Breast epithelium (tissue), 4 donors: ENCODE measurements at regions not wholly inside any gene's neighbourhood (a gene's known extent, or its start where the extent isn't known, plus 50 kb on each side); places are given as distances from the start of the nearest gene placed in this dataset.

ENCODE experiments used
- DNase-seq, 2 donors: peaks; one replicate each; pipeline ENCODE4 v3.0.0-alpha.2; 2019; ENCODE audit warnings: low spot score in 2 of 2
- H3K27ac ChIP-seq, 2 donors: fragments of 200-600 bp; sonication (generic) in 1 of 2; one replicate each; pipeline ENCODE4 v1.5.1; 2016 to 2019; ENCODE audit warnings: mild to moderate bottlenecking in 1 of 2
- H3K27me3 ChIP-seq, 2 donors: fragments of 200-600 bp; sonication (generic) in 1 of 2; one replicate each; pipeline versions ENCODE4 v1.5.1 to v1.6.0; 2017 to 2019; ENCODE audit warnings: control low read depth in 1 of 2, mild to moderate bottlenecking in 1 of 2
- H3K36me3 ChIP-seq: fragments of 200-600 bp; one replicate; pipeline ENCODE4 v1.5.1; 2019
- H3K4me1 ChIP-seq, 2 donors: fragments of 200-600 bp; sonication (generic); one replicate each; pipeline ENCODE4 v1.5.1; 2016 to 2019; ENCODE audit warnings: control low read depth in 1 of 2
- H3K4me3 ChIP-seq, 3 donors: fragments of 200-600 bp; sonication (generic); 1 replicate in 2 of 3; 2 replicates in 1 of 3; pipeline ENCODE4 v1.5.1; 2016 to 2019; ENCODE audit warnings: mild to moderate bottlenecking in 3 of 3, moderate library complexity in 2 of 3
- H3K9me3 ChIP-seq, 2 donors: fragments of 200-600 bp; sonication (generic) in 1 of 2; one replicate each; pipeline ENCODE4 v1.5.1; 2016 to 2019; ENCODE audit warnings: control low read depth in 1 of 2
- POLR2A ChIP-seq: fragments of 450-650 bp; IDR thresholded peaks from one replicate; pipeline ENCODE4 v1.6.1; 2016; ENCODE audit warnings: antibody characterized with exemption, mild to moderate bottlenecking, moderate library complexity
- POLR2AphosphoS5 ChIP-seq, 3 donors: sonication (generic); formaldehyde crosslinking; IDR thresholded peaks; one replicate each; pipeline ENCODE4 v1.6.1; 2017; ENCODE audit warnings: antibody characterized with exemption in 3 of 3
- intact Hi-C: fragments of 100-400 bp; cut with DNase I; formaldehyde crosslinking; loops from one replicate; pipeline ENCODE4 v1.15.1; 2023; ENCODE audit warnings: low total_unique reads
- TF ChIP-seq, protein P1 (sequence below), 3 donors: fragments of 450-650 bp; IDR thresholded peaks; one replicate each; pipeline ENCODE4 v1.5.1; 2016 to 2017; ENCODE audit warnings: antibody characterized with exemption in 3 of 3, mild to moderate bottlenecking in 3 of 3, moderate library complexity in 3 of 3

GRCh38 chr12:45634273-45634917 lies 95.1 kb upstream of the ARID2 start:
- no peak for DNase-seq
- Histone ChIP-seq H3K27me3 (no peaks in the 10 kb centered on the region), H3K4me1 (no peaks in the 10 kb centered on the region), H3K9me3 (no peaks in the 10 kb centered on the region), H3K36me3 (no peaks in the 10 kb centered on the region), H3K4me3 (no peak overlapping the region), H3K27ac (no peak overlapping the region)
- intact Hi-C loops: no loop called here
- TF ChIP-seq POLR2AphosphoS5 (IDR thresholded peaks at IDR 0.05) (no peak), POLR2A (no peak)
- TF ChIP-seq, protein P1, sequence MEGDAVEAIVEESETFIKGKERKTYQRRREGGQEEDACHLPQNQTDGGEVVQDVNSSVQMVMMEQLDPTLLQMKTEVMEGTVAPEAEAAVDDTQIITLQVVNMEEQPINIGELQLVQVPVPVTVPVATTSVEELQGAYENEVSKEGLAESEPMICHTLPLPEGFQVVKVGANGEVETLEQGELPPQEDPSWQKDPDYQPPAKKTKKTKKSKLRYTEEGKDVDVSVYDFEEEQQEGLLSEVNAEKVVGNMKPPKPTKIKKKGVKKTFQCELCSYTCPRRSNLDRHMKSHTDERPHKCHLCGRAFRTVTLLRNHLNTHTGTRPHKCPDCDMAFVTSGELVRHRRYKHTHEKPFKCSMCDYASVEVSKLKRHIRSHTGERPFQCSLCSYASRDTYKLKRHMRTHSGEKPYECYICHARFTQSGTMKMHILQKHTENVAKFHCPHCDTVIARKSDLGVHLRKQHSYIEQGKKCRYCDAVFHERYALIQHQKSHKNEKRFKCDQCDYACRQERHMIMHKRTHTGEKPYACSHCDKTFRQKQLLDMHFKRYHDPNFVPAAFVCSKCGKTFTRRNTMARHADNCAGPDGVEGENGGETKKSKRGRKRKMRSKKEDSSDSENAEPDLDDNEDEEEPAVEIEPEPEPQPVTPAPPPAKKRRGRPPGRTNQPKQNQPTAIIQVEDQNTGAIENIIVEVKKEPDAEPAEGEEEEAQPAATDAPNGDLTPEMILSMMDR (IDR thresholded peaks at IDR 0.05): no peak

DNA sequence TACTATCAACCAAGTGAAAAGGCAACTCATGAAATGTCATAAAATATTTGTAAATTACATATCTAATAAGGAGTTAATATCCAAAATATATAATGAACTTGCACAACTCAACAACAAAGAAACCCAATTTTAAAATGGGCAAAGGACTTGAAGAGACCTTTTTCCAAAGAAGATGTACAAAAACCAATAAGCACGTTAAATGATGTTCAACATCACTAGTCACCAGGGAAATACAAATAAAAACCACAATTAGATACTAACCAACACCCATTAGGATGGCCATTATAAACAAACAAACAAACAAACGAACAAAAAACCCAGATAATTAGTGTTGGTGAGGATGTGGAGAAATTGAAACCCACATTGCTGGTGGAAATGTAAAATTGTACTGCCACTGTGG lies 92.3 kb upstream of the ARID2 start:
- no peak for DNase-seq

DNA sequence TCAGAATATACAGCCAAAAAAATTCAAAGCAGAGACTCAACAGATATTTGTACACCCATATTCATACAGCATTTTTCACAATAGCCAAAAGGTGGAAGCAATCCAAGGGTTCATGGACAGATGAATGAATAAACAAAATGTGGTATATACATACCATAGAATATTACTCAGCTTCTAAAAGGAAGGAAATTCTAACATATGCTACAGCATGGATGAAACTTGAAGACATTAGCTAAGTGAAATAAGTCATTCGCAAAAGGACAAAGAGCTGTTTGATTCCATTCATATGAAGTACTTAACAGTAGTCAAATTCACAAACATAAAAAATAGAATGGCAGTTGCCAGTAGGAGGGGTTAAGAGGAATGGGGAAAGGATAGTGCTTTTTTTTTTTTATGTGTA lies 91.8 kb upstream of the ARID2 start:
- Histone ChIP-seq H3K27me3 (no peaks in the 10 kb centered on the region), H3K9me3 (no peaks in the 10 kb centered on the region), H3K36me3 (no peaks in the 10 kb centered on the region), H3K4me3 (no peak overlapping the region), H3K4me1 (no peaks in the 10 kb centered on the region), H3K27ac (no peak overlapping the region)
- intact Hi-C loops: no loop called here
- TF ChIP-seq POLR2AphosphoS5 (IDR thresholded peaks at IDR 0.05): no peak
- TF ChIP-seq, protein P1 (IDR thresholded peaks at IDR 0.05): no peak
- TF ChIP-seq POLR2A: no peak
- DNase-seq: no peak

More for the DNA sequence above, 92.3 kb upstream of the ARID2 start:
- intact Hi-C loops: no loop called here
- Histone ChIP-seq H3K27ac (no peak overlapping the region), H3K36me3 (no peaks in the 10 kb centered on the region), H3K4me1 (no peaks in the 10 kb centered on the region), H3K9me3 (no peaks in the 10 kb centered on the region), H3K27me3 (no peaks in the 10 kb centered on the region), H3K4me3 (no peak overlapping the region)
- no peak for TF ChIP-seq POLR2A
- TF ChIP-seq, protein P1 (IDR thresholded peaks at IDR 0.05): no peak
- no peak for TF ChIP-seq POLR2AphosphoS5 (IDR thresholded peaks at IDR 0.05)

- H3K27me3 ChIP-seq: no peaks in the 10 kb centered on the region
- intact Hi-C loops: no loop called here
- no peak overlapping the region for H3K4me3 ChIP-seq
- H3K4me1 ChIP-seq: no peaks in the 10 kb centered on the region
- no peaks in the 10 kb centered on the region for H3K36me3 ChIP-seq
- H3K27ac ChIP-seq: no peak overlapping the region
- no peak for TF ChIP-seq POLR2AphosphoS5 (IDR thresholded peaks at IDR 0.05)
- TF ChIP-seq POLR2A: no peak
- TF ChIP-seq, protein P1 (IDR thresholded peaks at IDR 0.05): no peak
- DNase-seq: no peak
- H3K9me3 ChIP-seq: no peaks in the 10 kb centered on the region
Observed at GRCh38 chr12:45638386-45638785, 91.1 kb upstream of the ARID2 start.

- H3K4me1 ChIP-seq: peaks cover 0 to 5% of the 10 kb centered on the region in 2 donors
- H3K9me3 ChIP-seq: no peaks in the 10 kb centered on the region
- TF ChIP-seq POLR2A (no peak), POLR2AphosphoS5 (IDR thresholded peaks at IDR 0.05) (no peak)
- TF ChIP-seq, protein P1 (IDR thresholded peaks at IDR 0.05): no peak
- DNase-seq: no peak
- intact Hi-C loops: no loop called here
- H3K27me3 ChIP-seq: no peaks in the 10 kb centered on the region
- H3K27ac ChIP-seq: no peak overlapping the region
- H3K4me3 ChIP-seq: no peak overlapping the region
- no peaks in the 10 kb centered on the region for H3K36me3 ChIP-seq
Observed at GRCh38 chr12:45644541-45644940, 85.0 kb upstream of the ARID2 start.
